HepG2 (cell line): ENCODE measurements at regions not wholly inside any gene's neighbourhood (a gene's known extent, or its start where the extent isn't known, plus 50 kb on each side); places are given as distances from the start of the nearest gene placed in this dataset.
A peak's percentile ranks its signal among the peaks of the same experiment; 100 is the strongest.

Experiments used
- ADNP ChIP-seq: sonication (generic); formaldehyde crosslinking; IDR thresholded peaks from 2 replicates; pipeline ENCODE4 v1.4.0; 2020; ENCODE audit warnings: missing genetic modification reagents
- ASH2L ChIP-seq: fragments of 300-600, 200-600 bp; sonication (generic); IDR thresholded peaks from 2 replicates; pipeline ENCODE4 v1.7.0; 2017; ENCODE audit warnings: low read depth, mild to moderate bottlenecking, moderate library complexity, mixed read lengths, low read length; ENCODE audit not compliant: insufficient read length
- CHD2 ChIP-seq: IDR thresholded peaks from 2 replicates; pipeline ENCODE4 v1.6.1; 2011; ENCODE audit warnings: low read depth, low read length, improper control_type of control experiment
- ELF3 ChIP-seq: IDR thresholded peaks from 2 replicates; pipeline ENCODE4 v1.6.1; 2016; ENCODE audit warnings: missing genetic modification reagents, missing compliant biosample characterization
- FOSL1 ChIP-seq: sonication (generic); formaldehyde crosslinking; IDR thresholded peaks from 2 replicates; pipeline ENCODE4 v1.9.0; 2021; ENCODE audit warnings: missing genetic modification reagents, borderline replicate concordance
- GATA4 ChIP-seq: sonication (generic); IDR thresholded peaks from 2 replicates; pipeline ENCODE4 v1.6.1; 2016; ENCODE audit warnings: antibody characterized with exemption, low read depth, borderline replicate concordance
- NFE2 ChIP-seq: sonication (generic); formaldehyde crosslinking; IDR thresholded peaks from 2 replicates; pipeline ENCODE4 v1.4.0; 2020; ENCODE audit warnings: missing genetic modification reagents
- NFE2L1 ChIP-seq: sonication (generic); formaldehyde crosslinking; IDR thresholded peaks from 2 replicates; pipeline ENCODE4 v1.4.0; 2020; ENCODE audit warnings: missing genetic modification reagents, mild to moderate bottlenecking, borderline replicate concordance
- NR2C2 ChIP-seq: sonication (generic); formaldehyde crosslinking; IDR thresholded peaks from 2 replicates; pipeline ENCODE4 v1.4.0; 2020; ENCODE audit warnings: missing genetic modification reagents, mild to moderate bottlenecking, moderate library complexity, borderline replicate concordance
- ONECUT2 ChIP-seq: sonication (generic); formaldehyde crosslinking; IDR thresholded peaks from 2 replicates; pipeline ENCODE4 v1.4.0; 2020; ENCODE audit warnings: missing genetic modification reagents
- SRY ChIP-seq: sonication (generic); formaldehyde crosslinking; IDR thresholded peaks from 2 replicates; pipeline ENCODE4 v1.8.0; 2022; ENCODE audit warnings: mild to moderate bottlenecking, missing genetic modification reagents
- STAG1 ChIP-seq: sonication (generic); formaldehyde crosslinking; IDR thresholded peaks from 2 replicates; pipeline ENCODE4 v1.4.0; 2020; ENCODE audit warnings: missing genetic modification reagents
- ZNF232 ChIP-seq: sonication (generic); formaldehyde crosslinking; IDR thresholded peaks from 2 replicates; pipeline ENCODE4 v1.4.0; 2020; ENCODE audit warnings: missing genetic modification reagents, borderline replicate concordance
- ZNF354B ChIP-seq: sonication (generic); formaldehyde crosslinking; IDR thresholded peaks from 2 replicates; pipeline ENCODE4 v1.8.0; 2022; ENCODE audit warnings: mild to moderate bottlenecking, missing genetic modification reagents
- ZNF432 ChIP-seq: sonication (generic); formaldehyde crosslinking; IDR thresholded peaks from 2 replicates; pipeline ENCODE4 v1.5.0; 2020; ENCODE audit warnings: missing genetic modification reagents, mild to moderate bottlenecking, borderline replicate concordance
- ZNF563 ChIP-seq: sonication (generic); formaldehyde crosslinking; IDR thresholded peaks from 2 replicates; pipeline ENCODE4 v1.8.0; 2022; ENCODE audit warnings: mild to moderate bottlenecking, moderate library complexity, missing genetic modification reagents
- ZNF570 ChIP-seq: sonication (generic); formaldehyde crosslinking; IDR thresholded peaks from 2 replicates; pipeline ENCODE4 v1.4.0; 2020; ENCODE audit warnings: mild to moderate bottlenecking, missing genetic modification reagents, borderline replicate concordance
- TF ChIP-seq, protein P1 (sequence below): sonication (generic); formaldehyde crosslinking; IDR thresholded peaks from 2 replicates; pipeline ENCODE4 v1.8.1; 2023; ENCODE audit warnings: mild to moderate bottlenecking, missing genetic modification reagents
- TF ChIP-seq, protein P2 (sequence below): sonication (generic); formaldehyde crosslinking; IDR thresholded peaks from 2 replicates; pipeline ENCODE4 v1.4.0; 2020; ENCODE audit warnings: missing genetic modification reagents
- TF ChIP-seq, protein P3 (sequence below): sonication (generic); formaldehyde crosslinking; IDR thresholded peaks from 2 replicates; pipeline ENCODE4 v1.8.0; 2023; ENCODE audit warnings: mild to moderate bottlenecking, missing genetic modification reagents
- TF ChIP-seq, protein P4 (sequence below): sonication (generic); formaldehyde crosslinking; IDR thresholded peaks from 2 replicates; pipeline ENCODE4 v1.8.0; 2022; ENCODE audit warnings: missing genetic modification reagents, mild to moderate bottlenecking, inconsistent platforms, borderline replicate concordance

DNA sequence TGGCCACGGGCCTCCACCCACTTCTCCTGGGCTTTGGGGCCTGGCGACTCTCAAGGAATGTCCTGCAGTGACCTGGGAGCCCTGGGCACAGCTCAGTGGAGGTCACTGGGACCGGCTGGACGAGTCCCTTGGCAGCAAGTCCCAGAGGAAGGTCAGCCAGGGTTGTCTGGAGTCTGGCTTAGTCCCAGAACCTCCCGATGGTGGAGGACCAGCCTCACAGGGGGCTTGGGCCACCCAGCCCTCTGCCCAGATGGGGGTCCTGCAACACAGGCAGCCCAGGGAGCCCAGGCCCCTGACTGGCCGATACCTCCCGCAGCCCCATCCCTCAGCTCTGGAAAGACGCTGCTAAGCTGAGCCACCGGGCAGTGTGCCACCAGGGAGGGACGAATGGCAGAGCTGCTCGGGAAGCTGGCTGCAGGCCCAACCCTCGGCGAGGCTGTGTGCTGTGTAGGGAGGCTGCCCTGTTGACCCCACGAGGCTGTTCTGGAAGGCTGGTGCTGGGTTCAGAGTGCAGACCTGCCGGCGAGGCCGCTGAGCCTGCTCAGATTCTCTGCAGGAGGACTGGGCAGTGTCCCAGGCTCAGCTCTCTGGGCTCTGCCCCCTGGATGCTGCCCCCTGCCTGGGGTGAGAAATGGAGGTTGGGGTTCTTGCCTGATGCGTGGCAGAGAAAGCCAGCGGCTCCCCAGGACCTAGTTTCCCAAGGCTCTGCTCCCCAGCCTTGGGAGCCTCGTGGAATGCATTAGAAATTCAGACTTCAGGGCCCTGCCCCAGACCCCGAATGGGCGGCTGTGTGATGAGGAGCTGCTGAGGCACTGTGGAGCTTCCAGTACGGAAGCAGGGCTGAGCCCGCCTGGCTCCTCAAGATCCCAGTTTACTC lies 61.7 kb downstream of the ADRA2C start (continued):
- TF ChIP-seq ASH2L, result peak; percentile 54
- 0 out of 2 replicates have a peak, but pooled peaks have one; percentile 15 for TF ChIP-seq STAG1 (CRISPR knock-in tag)
- TF ChIP-seq ZNF354B, result no peak
- no peak for TF ChIP-seq ADNP (CRISPR knock-in tag)
- TF ChIP-seq CHD2, result no peak
- TF ChIP-seq SRY (CRISPR knock-in tag), result peak; percentile 90; the same call in 1 of the 2 replicates
- TF ChIP-seq NR2C2 (CRISPR knock-in tag), result peak; percentile 89
- no peak for TF ChIP-seq NFE2 (CRISPR knock-in tag)
- TF ChIP-seq, protein P1, sequence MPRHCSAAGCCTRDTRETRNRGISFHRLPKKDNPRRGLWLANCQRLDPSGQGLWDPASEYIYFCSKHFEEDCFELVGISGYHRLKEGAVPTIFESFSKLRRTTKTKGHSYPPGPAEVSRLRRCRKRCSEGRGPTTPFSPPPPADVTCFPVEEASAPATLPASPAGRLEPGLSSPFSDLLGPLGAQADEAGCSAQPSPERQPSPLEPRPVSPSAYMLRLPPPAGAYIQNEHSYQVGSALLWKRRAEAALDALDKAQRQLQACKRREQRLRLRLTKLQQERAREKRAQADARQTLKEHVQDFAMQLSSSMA, result peak; percentile 86; the same call in 1 of the 2 replicates
- TF ChIP-seq, protein P2, sequence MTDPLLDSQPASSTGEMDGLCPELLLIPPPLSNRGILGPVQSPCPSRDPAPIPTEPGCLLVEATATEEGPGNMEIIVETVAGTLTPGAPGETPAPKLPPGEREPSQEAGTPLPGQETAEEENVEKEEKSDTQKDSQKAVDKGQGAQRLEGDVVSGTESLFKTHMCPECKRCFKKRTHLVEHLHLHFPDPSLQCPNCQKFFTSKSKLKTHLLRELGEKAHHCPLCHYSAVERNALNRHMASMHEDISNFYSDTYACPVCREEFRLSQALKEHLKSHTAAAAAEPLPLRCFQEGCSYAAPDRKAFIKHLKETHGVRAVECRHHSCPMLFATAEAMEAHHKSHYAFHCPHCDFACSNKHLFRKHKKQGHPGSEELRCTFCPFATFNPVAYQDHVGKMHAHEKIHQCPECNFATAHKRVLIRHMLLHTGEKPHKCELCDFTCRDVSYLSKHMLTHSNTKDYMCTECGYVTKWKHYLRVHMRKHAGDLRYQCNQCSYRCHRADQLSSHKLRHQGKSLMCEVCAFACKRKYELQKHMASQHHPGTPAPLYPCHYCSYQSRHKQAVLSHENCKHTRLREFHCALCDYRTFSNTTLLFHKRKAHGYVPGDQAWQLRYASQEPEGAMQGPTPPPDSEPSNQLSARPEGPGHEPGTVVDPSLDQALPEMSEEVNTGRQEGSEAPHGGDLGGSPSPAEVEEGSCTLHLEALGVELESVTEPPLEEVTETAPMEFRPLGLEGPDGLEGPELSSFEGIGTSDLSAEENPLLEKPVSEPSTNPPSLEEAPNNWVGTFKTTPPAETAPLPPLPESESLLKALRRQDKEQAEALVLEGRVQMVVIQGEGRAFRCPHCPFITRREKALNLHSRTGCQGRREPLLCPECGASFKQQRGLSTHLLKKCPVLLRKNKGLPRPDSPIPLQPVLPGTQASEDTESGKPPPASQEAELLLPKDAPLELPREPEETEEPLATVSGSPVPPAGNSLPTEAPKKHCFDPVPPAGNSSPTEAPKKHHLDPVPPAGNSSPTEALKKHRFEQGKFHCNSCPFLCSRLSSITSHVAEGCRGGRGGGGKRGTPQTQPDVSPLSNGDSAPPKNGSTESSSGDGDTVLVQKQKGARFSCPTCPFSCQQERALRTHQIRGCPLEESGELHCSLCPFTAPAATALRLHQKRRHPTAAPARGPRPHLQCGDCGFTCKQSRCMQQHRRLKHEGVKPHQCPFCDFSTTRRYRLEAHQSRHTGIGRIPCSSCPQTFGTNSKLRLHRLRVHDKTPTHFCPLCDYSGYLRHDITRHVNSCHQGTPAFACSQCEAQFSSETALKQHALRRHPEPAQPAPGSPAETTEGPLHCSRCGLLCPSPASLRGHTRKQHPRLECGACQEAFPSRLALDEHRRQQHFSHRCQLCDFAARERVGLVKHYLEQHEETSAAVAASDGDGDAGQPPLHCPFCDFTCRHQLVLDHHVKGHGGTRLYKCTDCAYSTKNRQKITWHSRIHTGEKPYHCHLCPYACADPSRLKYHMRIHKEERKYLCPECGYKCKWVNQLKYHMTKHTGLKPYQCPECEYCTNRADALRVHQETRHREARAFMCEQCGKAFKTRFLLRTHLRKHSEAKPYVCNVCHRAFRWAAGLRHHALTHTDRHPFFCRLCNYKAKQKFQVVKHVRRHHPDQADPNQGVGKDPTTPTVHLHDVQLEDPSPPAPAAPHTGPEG, result 0 out of 2 replicates have a peak, but pooled peaks have one; percentile 66
- no peak for TF ChIP-seq ZNF570 (CRISPR knock-in tag)
- TF ChIP-seq ONECUT2 (CRISPR knock-in tag), result no peak
- TF ChIP-seq ZNF432 (CRISPR knock-in tag), result no peak
- TF ChIP-seq ELF3 (CRISPR knock-in tag), result no peak
- TF ChIP-seq, protein P3, sequence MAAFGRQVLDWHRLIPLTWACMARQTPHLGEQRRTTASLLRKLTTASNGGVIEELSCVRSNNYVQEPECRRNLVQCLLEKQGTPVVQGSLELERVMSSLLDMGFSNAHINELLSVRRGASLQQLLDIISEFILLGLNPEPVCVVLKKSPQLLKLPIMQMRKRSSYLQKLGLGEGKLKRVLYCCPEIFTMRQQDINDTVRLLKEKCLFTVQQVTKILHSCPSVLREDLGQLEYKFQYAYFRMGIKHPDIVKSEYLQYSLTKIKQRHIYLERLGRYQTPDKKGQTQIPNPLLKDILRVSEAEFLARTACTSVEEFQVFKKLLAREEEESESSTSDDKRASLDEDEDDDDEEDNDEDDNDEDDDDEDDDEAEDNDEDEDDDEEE (CRISPR knock-in tag), result peak; percentile 91
- TF ChIP-seq ZNF232 (CRISPR knock-in tag), result no peak; the same call in 1 of the 2 replicates
- TF ChIP-seq, protein P4, sequence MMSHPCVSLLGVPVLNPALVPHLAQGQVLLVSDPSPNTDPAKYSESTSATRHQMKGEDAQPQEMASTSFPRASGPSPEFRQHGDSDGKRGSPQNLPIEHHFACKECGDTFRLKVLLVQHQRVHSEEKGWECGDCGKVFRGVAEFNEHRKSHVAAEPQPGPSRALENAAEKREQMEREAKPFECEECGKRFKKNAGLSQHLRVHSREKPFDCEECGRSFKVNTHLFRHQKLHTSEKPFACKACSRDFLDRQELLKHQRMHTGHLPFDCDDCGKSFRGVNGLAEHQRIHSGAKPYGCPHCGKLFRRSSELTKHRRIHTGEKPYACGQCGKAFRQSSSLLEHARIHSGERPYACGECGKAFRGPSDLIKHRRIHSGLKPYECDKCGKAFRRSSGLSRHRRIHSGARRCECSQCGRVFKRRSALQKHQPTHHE, result no peak; the same call in 1 of the 2 replicates
- peak; percentile 85; the same call in 1 of the 2 replicates for TF ChIP-seq ZNF563 (CRISPR knock-in tag)
- TF ChIP-seq FOSL1 (CRISPR knock-in tag), result no peak
- 0 out of 2 replicates have a peak, but pooled peaks have one; percentile 46 for TF ChIP-seq GATA4
- TF ChIP-seq NFE2L1 (CRISPR knock-in tag), result no peak
